HG02623 (cell line): ENCODE measurements at regions not wholly inside any gene's neighbourhood (a gene's known extent, or its start where the extent isn't known, plus 50 kb on each side); places are given as distances from the start of the nearest gene placed in this dataset.

Experiments
- ATAC-seq: cut with Tn5 transposase; IDR thresholded peaks from one replicate; pipeline ENCODE4 v1.9.1; 2021; ENCODE audit warnings: moderate library complexity; ENCODE audit not compliant: unreplicated experiment

DNA sequence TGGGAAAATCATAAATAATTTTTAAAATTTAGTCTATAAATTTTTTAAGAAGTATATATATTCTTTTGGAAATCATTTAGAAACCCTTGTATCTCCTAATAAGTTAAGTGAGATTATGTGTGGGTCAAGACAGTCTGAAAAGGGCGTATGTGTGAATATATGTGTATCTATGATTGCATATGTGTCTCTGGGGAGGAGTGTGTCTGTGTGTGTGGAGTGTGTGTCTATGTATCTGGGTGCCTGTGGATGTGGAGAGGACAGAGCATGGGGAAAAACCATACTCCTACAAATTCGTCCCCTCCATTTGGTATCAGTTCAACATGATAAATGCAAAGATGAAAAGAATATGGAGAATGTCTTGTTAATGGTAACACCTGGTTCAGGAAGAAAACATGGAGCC, 342.0 kb upstream of the ACTBL2 start:
- ATAC-seq, result no peak

DNA sequence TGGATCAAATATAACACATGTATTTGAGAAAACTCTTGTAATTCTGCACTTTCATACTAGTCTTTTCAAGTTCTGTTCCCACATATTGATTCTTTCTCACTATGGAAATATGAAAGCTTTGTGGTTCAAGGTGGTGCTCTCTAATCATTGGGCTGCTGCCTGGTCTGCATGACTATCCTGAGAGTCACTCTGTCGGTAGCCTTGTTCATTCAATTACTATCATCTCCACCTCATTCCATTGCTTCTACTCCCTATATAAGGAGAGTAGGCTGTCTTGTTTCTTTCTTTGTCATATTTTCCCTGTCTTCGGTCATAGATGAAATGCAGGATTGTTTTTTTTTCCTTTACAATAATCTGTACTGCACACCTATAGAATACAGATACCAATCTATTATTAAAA, 341.4 kb upstream of the ACTBL2 start:
- no peak for ATAC-seq

DNA sequence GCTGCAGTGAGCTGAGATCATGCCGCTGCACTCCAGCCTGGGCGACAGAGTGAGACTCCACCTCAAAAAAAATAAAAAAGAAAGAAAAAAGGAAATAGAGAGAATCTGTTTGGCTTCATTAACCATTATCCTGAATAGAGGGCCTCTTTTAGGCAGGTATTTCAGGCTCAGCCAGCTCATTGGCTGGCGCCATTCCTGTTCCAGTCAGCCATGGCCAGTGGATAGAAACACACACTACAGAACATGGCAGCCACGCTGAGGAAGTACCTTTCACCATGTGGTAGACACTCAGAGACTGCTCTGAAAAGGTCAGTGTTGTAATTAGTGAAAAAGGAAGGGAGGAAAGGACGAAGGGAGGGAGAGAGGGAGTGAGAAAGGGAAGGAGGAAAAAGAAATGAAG, 340.0 kb upstream of the ACTBL2 start:
- ATAC-seq, result no peak

DNA sequence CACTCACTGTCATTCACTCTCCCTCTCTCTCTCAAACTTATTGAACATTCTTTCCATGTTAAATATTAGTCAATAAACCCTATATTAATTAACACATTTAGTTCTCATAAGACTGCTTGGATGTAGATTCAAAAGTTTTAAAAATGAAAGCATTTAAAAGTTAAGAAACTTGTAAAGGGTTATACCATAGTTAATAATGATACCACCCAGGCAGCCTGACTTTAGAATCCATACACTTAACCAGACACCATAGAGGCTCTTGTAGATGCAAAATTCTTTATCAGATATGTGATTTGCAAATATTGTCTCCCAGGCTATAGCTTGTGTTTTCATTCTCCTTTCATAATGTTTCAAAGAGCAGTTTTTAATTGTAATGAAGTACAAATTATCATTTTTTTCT, 335.8 kb upstream of the ACTBL2 start:
- no peak for ATAC-seq

DNA sequence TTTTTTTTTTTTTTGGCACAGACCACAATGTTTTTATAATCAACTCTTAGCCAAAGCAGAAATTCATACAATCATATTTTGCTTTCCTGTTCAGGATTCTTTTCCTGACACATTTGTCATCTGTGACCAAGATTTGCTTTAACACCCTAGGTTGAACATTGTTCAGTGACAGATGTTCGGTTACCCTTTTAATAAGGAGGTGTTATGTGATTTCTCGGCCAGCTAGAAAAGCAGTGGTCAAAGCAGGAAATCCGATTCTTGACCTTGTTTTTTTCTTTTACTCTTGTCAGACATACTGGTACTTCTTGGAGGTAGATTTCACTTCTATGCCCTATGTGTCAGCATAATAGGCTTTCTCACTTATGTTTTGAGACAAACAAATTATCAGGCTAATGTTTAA, 335.3 kb upstream of the ACTBL2 start:
- no peak for ATAC-seq

DNA sequence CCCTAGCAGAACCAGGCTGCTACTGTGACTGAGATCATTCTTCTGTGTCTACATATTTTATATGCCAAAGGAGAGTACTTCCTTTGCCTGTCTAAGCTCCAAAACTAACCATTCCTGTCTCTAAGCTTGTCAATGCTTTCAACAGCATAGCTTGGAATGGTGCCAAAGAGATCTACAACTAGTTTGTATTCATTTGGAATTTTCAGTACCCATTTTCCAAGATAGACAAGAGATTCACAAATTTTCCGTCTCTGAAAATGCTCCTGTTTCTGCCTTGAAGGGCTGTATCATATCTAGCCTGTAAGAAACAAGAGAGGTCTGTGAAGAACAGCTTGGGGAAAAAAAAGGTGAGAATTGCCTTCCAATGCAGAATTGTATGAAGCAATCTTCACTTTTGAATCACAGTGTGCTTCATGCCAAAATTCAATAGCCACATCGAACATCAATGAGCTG, 334.4 kb upstream of the ACTBL2 start:
- ATAC-seq, result no peak

DNA sequence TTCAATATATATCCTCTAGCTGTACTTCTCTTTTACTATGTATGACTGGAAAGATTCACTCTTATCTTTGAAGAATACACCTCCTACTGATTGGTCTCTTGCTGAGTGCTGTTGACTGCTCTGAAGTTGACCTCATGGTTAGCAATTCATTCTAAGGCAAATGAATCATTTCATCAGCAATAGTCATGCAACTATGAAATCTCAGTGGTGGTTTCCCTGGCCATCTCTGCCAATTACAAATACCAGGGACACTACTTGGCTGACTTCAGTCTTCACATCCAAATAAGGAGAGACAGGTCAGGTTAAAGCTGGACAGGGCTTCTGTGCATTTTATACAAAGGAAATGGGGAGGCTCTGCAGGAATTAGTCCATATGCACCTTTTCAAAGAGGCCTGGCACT, 333.5 kb upstream of the ACTBL2 start:
- no peak for ATAC-seq

DNA sequence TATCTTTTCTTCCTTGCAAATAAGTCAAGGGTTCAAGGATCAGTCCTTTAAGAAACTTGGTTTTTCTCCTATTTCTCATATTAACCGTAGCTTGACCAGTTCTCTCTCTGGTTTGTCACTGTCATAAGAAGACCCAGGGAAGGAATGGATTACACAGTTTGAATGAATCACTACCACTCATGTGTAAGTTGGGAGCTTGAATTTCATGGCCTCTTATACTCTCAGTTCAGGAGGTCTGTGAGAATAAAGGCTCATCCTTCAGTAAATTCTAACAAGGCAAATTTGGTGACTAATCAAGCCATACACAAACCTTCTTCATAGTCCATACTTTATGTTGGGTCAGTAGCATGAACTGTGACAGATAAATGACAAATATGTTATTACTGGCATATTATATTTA, 323.1 kb upstream of the ACTBL2 start:
- ATAC-seq, result no peak

DNA sequence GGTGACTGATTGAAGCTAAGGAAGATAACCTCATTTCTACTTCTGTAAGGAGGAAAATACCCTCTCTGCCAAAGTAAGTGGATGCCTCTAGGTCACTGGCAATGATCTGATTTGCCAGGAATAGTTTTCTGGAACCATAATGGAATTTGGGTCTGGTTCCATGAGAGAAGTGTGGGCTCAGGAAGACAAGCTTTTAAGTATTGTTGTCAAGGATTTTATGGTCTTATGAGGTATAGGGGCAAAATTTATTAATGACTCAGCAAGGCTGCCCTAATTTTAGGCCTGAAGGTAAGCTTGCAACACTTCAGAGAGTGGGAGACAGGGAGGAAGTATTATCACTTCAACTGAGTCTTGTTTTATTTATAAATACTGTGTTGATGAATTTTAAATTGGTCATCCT, 322.6 kb upstream of the ACTBL2 start:
- ATAC-seq, result no peak

DNA sequence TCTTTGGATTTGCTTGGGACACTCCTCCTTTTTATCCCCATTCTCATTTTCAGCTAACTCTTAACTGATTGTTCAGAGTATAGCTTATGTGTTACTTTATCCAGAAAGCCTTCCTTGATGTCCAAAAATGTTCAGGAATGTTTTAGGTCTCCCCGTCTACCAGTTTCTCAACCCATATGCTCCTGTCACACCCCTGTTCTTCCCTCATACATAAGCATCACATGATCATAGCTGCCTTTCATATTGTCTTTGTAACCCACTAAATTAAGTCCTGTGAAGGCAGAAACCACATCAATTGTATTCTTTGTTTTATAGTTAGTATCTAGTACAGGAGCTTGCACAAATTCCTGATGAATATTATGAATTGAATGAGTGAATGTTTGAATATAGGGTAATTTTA, 321.9 kb upstream of the ACTBL2 start:
- no peak for ATAC-seq

DNA sequence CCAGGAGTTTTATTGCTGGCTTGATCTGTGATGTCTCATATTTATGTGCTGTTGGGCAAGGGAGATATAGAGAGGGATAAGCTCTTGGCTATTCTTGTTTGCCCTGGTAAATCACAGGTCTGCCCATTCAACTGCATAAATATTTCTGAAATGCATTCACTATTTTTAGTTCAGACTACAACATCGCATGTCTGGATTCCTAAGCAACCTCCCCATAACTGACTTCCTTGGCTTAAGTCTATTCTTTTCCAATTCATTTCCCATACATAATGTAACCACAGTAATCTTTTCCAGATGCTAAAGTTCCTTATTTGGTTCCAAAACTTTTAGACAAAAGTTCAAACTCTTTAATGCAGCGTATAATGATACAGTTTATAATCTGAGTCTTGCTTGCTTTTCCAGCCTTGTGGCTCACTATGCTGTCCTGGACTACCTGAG, 321.4 kb upstream of the ACTBL2 start:
- ATAC-seq, result no peak

DNA sequence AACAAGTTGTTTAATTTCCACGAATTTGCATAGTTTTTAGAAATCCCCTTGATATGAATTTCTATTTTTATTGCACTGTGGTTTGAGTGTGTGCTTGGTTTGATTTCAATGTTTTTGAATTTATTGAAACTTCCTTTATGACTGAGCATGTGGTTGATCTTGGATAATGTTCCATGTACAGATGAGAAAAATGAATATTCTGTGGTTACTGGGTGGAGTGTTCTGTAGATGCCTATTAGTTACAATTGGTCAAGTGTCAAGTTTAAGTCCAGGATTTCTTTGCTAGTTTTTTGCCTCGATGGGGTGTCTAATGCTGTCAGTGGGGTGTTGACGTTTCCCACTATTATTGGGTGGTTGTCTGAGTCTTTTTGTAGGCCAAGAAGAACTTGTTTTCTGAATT, 319.5 kb upstream of the ACTBL2 start:
- no peak for ATAC-seq

DNA sequence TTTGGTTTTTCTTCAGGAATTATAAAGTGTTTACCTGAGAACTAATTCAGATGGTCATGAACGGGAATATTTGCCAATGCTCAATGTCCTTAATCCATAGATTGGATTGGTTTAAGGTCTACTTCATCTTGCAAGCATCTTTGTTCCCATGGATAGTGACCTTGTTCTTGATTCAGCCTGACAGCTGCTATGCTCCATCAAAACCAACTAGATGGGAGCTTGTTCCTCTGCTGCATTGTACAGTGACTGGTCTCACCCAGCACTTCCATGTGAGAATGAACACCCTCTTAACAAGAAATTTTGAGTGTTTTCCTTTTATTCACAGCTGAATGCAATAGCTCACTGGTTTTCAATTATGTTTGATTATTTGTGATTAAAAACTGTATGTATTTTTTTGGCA, 312.6 kb upstream of the ACTBL2 start:
- no peak for ATAC-seq

DNA sequence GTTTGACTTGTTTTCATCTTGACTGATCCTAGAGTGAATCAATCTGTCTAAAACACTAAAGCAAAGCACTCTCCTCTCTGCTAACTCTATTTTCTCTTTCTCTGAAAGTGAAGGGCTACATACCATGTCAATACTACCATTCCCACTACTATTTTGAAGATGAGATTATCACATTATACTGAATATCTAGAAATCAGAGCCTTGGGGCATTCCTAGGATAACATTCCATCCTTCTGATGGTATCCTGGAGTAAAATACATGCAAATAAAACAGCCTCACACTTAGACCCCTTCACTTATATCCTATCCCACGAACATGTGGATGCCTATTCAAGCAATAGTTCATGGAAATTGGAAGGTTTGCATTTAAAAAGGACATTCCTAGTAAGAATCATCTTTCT, 309.3 kb upstream of the ACTBL2 start:
- no peak for ATAC-seq

DNA sequence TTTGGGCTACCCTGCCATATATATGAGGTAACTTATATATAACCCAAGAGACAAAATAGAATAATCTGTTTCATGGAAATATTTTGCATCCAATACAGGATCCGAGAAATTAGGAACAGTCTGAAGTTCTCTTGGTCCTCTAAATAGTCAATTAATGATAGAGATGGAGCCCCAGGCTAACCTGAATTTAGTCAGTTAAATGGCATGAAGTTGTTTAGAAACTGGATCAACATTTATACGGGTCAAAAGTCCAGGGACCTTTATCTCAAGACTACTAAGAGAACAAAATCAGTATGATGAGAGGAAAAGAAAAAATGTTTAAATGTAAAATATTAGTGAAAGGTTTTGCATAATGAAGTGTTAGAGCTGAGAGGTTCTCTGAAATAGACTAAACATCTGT, 303.3 kb upstream of the ACTBL2 start:
- no peak for ATAC-seq

DNA sequence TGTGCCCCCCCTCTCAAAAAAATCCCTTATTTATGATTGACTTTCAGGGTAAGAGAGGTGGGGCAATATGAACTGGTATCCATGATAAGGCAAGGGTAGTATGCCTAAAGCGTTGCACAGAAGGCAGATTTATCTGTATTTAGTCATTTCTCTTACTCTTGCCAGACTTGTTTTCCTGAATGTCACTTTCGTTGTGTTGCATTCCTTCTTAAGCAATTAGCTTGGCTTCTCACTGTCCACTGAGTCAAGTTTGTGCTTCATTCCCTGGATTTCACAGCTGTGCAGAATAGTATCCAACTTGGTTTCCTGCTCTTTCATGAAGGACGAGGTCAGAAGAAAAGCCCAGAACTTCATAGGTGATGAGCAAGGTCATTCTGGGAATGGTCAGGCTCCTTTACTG, 301.5 kb upstream of the ACTBL2 start:
- no peak for ATAC-seq

DNA sequence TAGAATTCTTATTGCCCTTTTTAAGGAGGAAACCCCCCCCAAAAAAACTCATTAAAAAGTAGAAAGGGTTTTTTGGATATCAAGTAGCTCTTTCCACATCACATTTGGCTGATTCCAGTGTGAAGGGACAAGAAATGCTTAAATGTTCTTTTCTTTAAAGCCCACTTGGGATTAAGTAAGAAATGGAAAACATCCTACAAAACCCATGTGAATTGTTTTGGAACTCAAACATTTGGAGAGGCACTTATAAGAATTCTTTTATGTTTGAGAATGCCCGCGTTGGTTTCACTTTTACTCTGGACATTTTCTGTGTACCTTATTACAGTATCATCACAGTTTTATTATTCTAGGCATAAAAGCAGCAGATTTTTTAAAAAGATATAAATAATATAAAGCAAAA, 301.1 kb upstream of the ACTBL2 start:
- ATAC-seq, result no peak

DNA sequence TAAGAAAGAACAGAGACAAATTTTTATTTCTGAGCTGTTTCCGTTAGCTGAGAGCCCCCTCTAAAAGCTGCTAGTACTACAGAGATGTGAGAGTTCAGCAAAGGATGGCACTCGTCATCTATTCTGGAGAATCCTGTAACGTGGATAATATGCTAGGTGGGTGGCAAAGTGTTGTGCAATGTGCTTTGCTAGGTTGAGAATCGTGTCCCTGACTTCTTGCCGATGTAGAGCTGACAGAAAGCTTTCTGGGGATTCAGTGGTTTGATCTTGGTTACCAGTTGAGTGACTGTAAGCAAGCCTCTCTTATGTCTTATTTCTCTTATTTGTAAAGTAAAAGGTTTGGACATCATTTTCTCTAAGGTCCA, 298.3 kb upstream of the ACTBL2 start:
- no peak for ATAC-seq

DNA sequence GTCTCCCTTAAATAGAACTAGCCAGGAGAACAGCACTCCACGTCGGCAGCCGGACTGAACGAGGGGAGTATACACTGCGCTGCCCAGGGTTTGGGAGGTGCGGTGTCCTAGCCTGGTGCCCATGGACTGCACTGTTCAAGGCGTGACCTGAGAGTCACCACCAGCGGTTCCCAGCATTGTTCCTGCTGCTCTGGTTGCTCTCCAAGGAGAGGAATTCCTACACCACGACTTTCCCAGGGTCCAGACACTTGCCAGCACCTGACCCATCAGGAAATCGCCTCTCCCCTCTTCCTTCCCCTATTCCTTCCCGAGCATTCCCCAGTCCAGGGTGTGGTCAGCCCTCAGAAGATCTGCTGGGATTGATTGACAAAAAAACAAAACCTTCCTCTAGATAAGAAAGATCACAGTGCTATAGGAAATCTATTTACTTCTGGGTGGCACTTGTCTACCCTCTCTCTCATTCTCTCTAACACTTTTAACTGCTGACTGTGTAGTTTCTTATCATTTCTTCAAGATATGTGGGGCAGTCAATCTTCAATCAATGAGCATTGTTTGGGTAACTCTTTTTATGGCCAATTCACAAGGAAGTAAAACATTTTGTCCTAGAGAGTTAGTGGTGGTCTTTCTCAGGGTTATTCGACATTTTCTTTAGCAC, 297.8 kb upstream of the ACTBL2 start:
- no peak for ATAC-seq

DNA sequence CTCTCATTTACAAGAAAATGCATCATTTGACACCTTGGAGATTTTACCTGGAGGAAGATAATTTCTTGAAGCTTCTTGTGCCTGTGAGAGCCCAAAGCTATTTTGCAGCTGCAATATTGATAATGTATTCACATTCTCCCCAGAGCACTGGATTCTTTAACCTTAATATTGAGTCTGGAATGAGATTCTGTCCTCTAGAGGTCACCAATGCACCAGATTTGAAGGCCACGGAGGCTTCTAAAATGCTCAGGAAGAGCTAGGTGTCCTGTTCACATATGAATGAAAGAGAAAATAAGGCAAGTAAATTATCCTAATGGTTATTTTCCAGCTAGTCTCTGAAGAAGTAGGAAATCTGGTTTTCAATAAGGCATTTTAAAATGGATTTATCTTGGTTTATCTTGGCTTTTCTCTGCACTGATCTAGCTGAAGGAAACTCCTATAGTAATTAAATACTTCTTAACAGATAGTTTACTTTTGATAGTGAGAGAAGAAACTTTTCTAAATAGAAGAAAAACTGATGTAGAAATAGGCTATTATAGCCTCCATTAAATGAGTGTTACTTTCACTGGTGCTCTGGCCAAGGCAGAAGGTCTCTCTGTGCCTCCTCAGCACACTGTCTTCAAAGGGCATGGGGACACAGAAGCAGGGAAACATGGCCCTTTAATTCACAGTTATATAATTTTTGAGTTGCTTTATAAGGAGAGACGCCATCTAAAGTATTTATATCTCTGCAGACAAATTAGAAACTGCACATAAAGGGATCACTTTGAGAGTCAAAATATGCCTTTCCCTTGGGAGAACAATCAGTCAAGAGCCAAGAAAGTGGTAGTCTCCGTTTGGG, 297.0 kb upstream of the ACTBL2 start:
- ATAC-seq, result no peak

DNA sequence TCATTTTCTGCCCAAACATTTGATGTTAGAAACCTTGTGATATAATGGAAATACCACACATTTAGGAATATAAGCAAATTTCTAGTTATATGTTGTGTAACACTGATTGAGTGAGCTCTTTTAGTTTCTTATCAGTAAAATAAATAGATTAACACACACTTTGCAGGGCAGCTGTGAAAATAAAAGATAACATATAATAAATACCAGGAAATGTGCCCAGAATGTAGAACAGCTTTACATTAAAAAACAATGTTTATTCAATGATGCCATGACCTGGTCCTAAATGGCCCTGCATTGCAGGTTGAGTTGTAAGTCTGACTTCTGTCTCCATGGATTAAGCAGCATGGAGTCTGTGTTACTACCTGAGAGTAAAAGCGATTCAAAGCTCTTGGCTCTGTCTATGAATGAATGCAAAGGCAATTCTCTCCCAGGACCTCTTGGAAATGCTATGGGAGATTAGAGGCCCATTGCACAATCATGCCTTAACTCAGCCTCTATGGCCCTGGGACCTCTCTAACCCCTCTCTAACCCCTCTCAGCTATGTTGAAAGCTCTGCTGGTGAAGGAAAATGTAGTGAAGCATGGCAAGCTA, 296.0 kb upstream of the ACTBL2 start:
- no peak for ATAC-seq

DNA sequence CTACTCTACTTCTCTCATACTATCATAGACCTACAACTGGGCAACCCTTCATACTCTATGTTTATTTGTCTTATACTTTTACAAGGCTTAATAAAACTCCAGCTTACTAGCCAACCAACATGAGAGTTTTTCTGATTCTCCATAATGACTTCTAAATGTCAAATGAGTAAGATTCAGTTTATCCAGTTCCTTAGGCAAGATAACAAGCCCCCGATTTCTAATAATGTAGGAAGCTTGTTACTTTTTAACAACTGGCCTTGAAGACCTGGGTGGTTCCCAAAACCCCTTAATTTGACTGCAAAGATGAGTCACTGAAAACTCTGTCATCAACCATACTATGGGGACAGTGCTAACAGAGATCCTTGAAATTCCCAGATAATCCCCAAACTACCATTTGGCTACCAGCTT, 294.6 kb upstream of the ACTBL2 start:
- ATAC-seq, result no peak
